GM20431 (cell line): ENCODE measurements at regions not wholly inside any gene's neighbourhood (a gene's known extent, or its start where the extent isn't known, plus 50 kb on each side); places are given as distances from the start of the nearest gene placed in this dataset.

Experiments used
- in situ Hi-C: fragments of 300-500 bp; cut with MseI, MboI; formaldehyde crosslinking; loops from one replicate; pipeline ENCODE4 v1.15.0; 2020; ENCODE audit warnings: low sequenced_read_pairs; ENCODE audit not compliant: unreplicated experiment

- in situ Hi-C loops: no loop called here
Measured at GRCh38 chr18:27244259-27244658, 59.2 kb upstream of the CHST9 start.

GRCh38 chr18:27242392-27243047, 57.4 kb upstream of the CHST9 start:
- in situ Hi-C loops: no loop called here

- in situ Hi-C loops: no loop called here
Measured at GRCh38 chr18:27240383-27240782, 55.3 kb upstream of the CHST9 start.

GRCh38 chr18:27239669-27240068, 54.6 kb upstream of the CHST9 start:
- in situ Hi-C loops: no loop called here

GRCh38 chr18:27235218-27235870, 50.2 kb upstream of the CHST9 start:
- in situ Hi-C loops: no loop called here
